Caco-2 (cell line): ENCODE measurements at regions not wholly inside any gene's neighbourhood (a gene's known extent, or its start where the extent isn't known, plus 50 kb on each side); places are given as distances from the start of the nearest gene placed in this dataset.
A peak's percentile ranks its signal among the peaks of the same experiment; 100 is the strongest.

Experiments
- BruUV-seq: library from RNA; stranded (reverse); fragments of 400-500 nt; replicated peaks from 2 replicates; lab custom pipeline; 2021; lab: Mats Ljungman, UMichigan
- CTCF ChIA-PET: fragments of 300-600 bp; sonication (Branson Sonifier 250); formaldehyde crosslinking; loops from one replicate; lab custom pipeline; 2022; ENCODE audit warnings: antibody characterized with exemption; lab: Charles Lee
- POLR2A ChIA-PET: fragments of 300-600 bp; sonication (Branson Sonifier 250); formaldehyde crosslinking; loops from one replicate; lab custom pipeline; 2022; ENCODE audit warnings: antibody characterized with exemption; lab: Charles Lee
- DNase-seq, 2 experiments: peaks; one replicate each; pipeline versions ENCODE4 v3.0.0 to v3.0.0-alpha.2; 2020 to 2022
- H3K27me3 ChIP-seq: replicated peaks from 2 replicates; pipeline ENCODE4 v1.6.0; 2011; ENCODE audit warnings: low read length; ENCODE audit not compliant: control insufficient read depth, insufficient read depth
- H3K36me3 ChIP-seq: 2 replicates; pipeline ENCODE4 v1.5.1; 2011; ENCODE audit warnings: low read length; ENCODE audit not compliant: control insufficient read depth, insufficient read depth
- H3K4me1 ChIP-seq: fragments of 250-450 bp; sonication (Bioruptor Pico); 2 replicates; pipeline ENCODE4 v1.5.1; 2020; ENCODE audit warnings: mild to moderate bottlenecking
- H3K4me3 ChIP-seq: 2 replicates; pipeline ENCODE4 v1.5.1; 2011; ENCODE audit warnings: low read depth, mild to moderate bottlenecking, control low read depth, low read length
- H3K9me3 ChIP-seq: fragments of 250-450 bp; sonication (Bioruptor Pico); 2 replicates; pipeline ENCODE4 v1.5.1; 2020; ENCODE audit warnings: mild to moderate bottlenecking, moderate library complexity
- H3K27ac Mint-ChIP-seq: one replicate; pipeline ENCODE4 v1.8.0; 2022; ENCODE audit warnings: mixed read lengths; ENCODE audit not compliant: unreplicated experiment
- H3K27me3 Mint-ChIP-seq: one replicate; pipeline ENCODE4 v1.8.0; 2022; ENCODE audit warnings: mixed read lengths; ENCODE audit not compliant: insufficient read depth, unreplicated experiment
- H3K36me3 Mint-ChIP-seq: one replicate; pipeline ENCODE4 v1.8.0; 2022; ENCODE audit warnings: mild to moderate bottlenecking, mixed read lengths; ENCODE audit not compliant: insufficient read depth, unreplicated experiment
- H3K4me1 Mint-ChIP-seq: one replicate; pipeline ENCODE4 v1.8.0; 2022; ENCODE audit warnings: low read depth, mixed read lengths; ENCODE audit not compliant: unreplicated experiment
- H3K4me3 Mint-ChIP-seq: one replicate; pipeline ENCODE4 v1.8.0; 2022; ENCODE audit warnings: mild to moderate bottlenecking, moderate library complexity, mixed read lengths; ENCODE audit not compliant: unreplicated experiment
- H3K9me3 Mint-ChIP-seq: one replicate; pipeline ENCODE4 v1.8.0; 2022; ENCODE audit warnings: mixed read lengths; ENCODE audit not compliant: unreplicated experiment
- CTCF ChIP-seq, 2 experiments: fragments of 200-600 bp in 1 of 2; IDR thresholded peaks; 1 replicate in 1 of 2; 2 replicates in 1 of 2; pipeline versions ENCODE4 v1.5.1 to v1.8.0; 2011 to 2022; ENCODE audit warnings: antibody characterized with exemption in 1 of 2, control low read depth in 1 of 2, inconsistent platforms in 1 of 2, low read depth in 1 of 2, low read length in 1 of 2, mild to moderate bottlenecking in 1 of 2, moderate library complexity in 1 of 2; ENCODE audit not compliant: insufficient read depth in 1 of 2, severe bottlenecking in 1 of 2, unreplicated experiment in 1 of 2
- intact Hi-C: fragments of 100-400 bp; cut with micrococcal nuclease; formaldehyde crosslinking; loops from one replicate; pipeline ENCODE4 v1.10.0; 2022; ENCODE audit not compliant: unreplicated experiment

- no TSS peak for BruUV-seq
- H3K4me1 Mint-ChIP-seq = no peaks in the 10 kb centered on the region
- no peak for DNase-seq
- Histone ChIP-seq H3K9me3 (no peaks in the 10 kb centered on the region), H3K4me3 (no peak overlapping the region), H3K4me1 (peaks cover 11% of the 10 kb centered on the region; the same call in 1 of the 2 replicates), H3K27me3 (no peaks in the 10 kb centered on the region), H3K36me3 (no peaks in the 10 kb centered on the region)
- H3K36me3 Mint-ChIP-seq = no peaks in the 10 kb centered on the region
- intact Hi-C loops = no loop called here
- TF ChIP-seq CTCF (IDR thresholded peaks at IDR 0.05; ENCODE audit: insufficient read depth in 1 of 2, low read depth in 1 of 2, low read length in 1 of 2, severe bottlenecking in 1 of 2, unreplicated experiment in 1 of 2) = no peak
- H3K27ac Mint-ChIP-seq = no peak overlapping the region
- CTCF ChIA-PET = no interaction called here
- POLR2A ChIA-PET = no interaction called here
- H3K9me3 Mint-ChIP-seq = no peaks in the 10 kb centered on the region
- H3K4me3 Mint-ChIP-seq = no peak overlapping the region
- H3K27me3 Mint-ChIP-seq = no peaks in the 10 kb centered on the region
These were observed 55.1 kb downstream of the TTC6 start for GRCh38 chr14:37650356-37651037.

GRCh38 chr14:37652042-37652441 is 56.6 kb downstream of the TTC6 start:
- Mint-ChIP-seq H3K36me3 (peaks cover 8% of the 10 kb centered on the region), H3K4me3 (no peak overlapping the region), H3K27me3 (no peaks in the 10 kb centered on the region), H3K9me3 (no peaks in the 10 kb centered on the region), H3K4me1 (no peaks in the 10 kb centered on the region), H3K27ac (no peak overlapping the region)
- Histone ChIP-seq H3K27me3 (no peaks in the 10 kb centered on the region), H3K4me1 (peaks cover 11% of the 10 kb centered on the region; the same call in 1 of the 2 replicates), H3K36me3 (no peaks in the 10 kb centered on the region), H3K9me3 (no peaks in the 10 kb centered on the region), H3K4me3 (no peak overlapping the region)
- ChIA-PET POLR2A (no interaction called here), CTCF (no interaction called here)
- no peak for DNase-seq
- no peak for TF ChIP-seq CTCF (IDR thresholded peaks at IDR 0.05; ENCODE audit: insufficient read depth in 1 of 2, low read depth in 1 of 2, low read length in 1 of 2, severe bottlenecking in 1 of 2, unreplicated experiment in 1 of 2)
- BruUV-seq = no TSS peak
- intact Hi-C loops = no loop called here

- Mint-ChIP-seq H3K4me3 (no peak overlapping the region), H3K27me3 (no peaks in the 10 kb centered on the region), H3K9me3 (peaks cover 6% of the 10 kb centered on the region), H3K4me1 (no peaks in the 10 kb centered on the region), H3K36me3 (peaks cover 8% of the 10 kb centered on the region), H3K27ac (peak overlapping the region; percentile 69)
- no peaks in the 10 kb centered on the region; the same call in 1 of the 2 replicates for H3K36me3 ChIP-seq
- POLR2A ChIA-PET = no interaction called here
- CTCF ChIA-PET = no interaction called here
- no TSS peak for BruUV-seq
- no peak for TF ChIP-seq CTCF (IDR thresholded peaks at IDR 0.05; ENCODE audit: insufficient read depth in 1 of 2, low read depth in 1 of 2, low read length in 1 of 2, severe bottlenecking in 1 of 2, unreplicated experiment in 1 of 2)
- H3K4me3 ChIP-seq = no peak overlapping the region
- peaks cover 6% of the 10 kb centered on the region; the same call in 1 of the 2 replicates for H3K4me1 ChIP-seq
- H3K27me3 ChIP-seq = no peaks in the 10 kb centered on the region
- DNase-seq = no peak
- H3K9me3 ChIP-seq = no peaks in the 10 kb centered on the region
- intact Hi-C loops = no loop called here
These were observed 60.0 kb downstream of the TTC6 start for GRCh38 chr14:37655418-37655817.
